Fibroblast of lung (primary cell): ENCODE measurements at regions not wholly inside any gene's neighbourhood (a gene's known extent, or its start where the extent isn't known, plus 50 kb on each side); places are given as distances from the start of the nearest gene placed in this dataset.

Experiments
- CTCF ChIP-seq, 2 donors: IDR thresholded peaks in 1 of 2; conservative IDR thresholded peaks in 1 of 2; 1 replicate in 1 of 2; 2 replicates in 1 of 2; pipeline ENCODE4 v1.5.1; 2011 to 2012; ENCODE audit warnings: low read length in 2 of 2, control low read depth in 1 of 2, inconsistent platforms in 1 of 2, low read depth in 1 of 2, mild to moderate bottlenecking in 1 of 2
- EZH2 ChIP-seq: IDR thresholded peaks from 2 replicates; pipeline ENCODE4 v1.5.1; 2012; ENCODE audit warnings: low read length, control low read depth, mild to moderate bottlenecking; ENCODE audit errors: missing control alignments

GRCh38 chr9:134214386-134214765, 50.0 kb upstream of the RNU6ATAC start:
- no peak for TF ChIP-seq CTCF (conservative IDR thresholded peaks at IDR 0.05 in 1 of 2, IDR thresholded peaks at IDR 0.05 in 1 of 2; ENCODE audit: low read depth in 1 of 2, low read length in 2 of 2)
- TF ChIP-seq EZH2 = no peak
